ENCODE measurements at regions not wholly inside any gene's neighbourhood (a gene's known extent, or its start where the extent isn't known, plus 50 kb on each side); places are given as distances from the start of the nearest gene placed in this dataset.

DNA sequence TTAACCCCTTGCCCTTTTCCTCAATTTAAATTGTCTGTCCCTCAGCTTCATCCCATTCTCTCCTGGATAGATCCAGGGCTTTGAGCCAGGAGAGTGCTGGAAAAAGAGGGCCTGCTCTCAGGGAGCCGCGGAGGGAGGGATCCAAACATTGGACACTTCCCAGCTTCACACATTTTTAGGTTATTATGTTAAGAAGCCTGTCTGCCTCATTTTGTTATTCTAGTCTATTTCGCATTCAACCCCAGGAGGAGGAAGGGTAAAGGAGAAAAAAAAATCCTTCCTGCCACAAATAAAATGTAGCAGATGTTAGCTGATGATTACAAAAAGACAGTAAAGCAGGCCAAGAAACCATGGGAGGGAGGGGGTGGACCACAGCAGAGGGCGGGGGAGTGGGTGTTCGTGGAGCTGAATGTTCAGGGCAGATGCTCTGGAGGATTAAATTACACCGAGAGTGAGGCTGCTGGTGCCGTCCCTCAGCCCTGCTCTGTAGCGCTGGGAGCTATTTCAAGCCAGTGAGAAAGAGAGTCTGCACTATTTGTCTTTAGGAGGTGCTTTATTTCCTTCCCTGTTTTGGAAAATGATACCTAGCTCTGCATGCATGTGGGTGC is 60.6 kb upstream of the ZFR start:
- no peaks in the 10 kb centered on the region for H3K9me2 ChIP-seq (ENCODE audit: low read depth, low read length)
- no peak overlapping the region for H3K9ac ChIP-seq (ENCODE audit: low read length)
- no peaks in the 10 kb centered on the region for H3K36me3 ChIP-seq (ENCODE audit: insufficient read depth, low read length)
- H4K20me1 ChIP-seq (ENCODE audit: insufficient read depth, low read length), result no peaks in the 10 kb centered on the region
- no peak for TF ChIP-seq EZH2 (IDR thresholded peaks at IDR 0.05; ENCODE audit: borderline replicate concordance, low read length)
- TF ChIP-seq, protein P1, sequence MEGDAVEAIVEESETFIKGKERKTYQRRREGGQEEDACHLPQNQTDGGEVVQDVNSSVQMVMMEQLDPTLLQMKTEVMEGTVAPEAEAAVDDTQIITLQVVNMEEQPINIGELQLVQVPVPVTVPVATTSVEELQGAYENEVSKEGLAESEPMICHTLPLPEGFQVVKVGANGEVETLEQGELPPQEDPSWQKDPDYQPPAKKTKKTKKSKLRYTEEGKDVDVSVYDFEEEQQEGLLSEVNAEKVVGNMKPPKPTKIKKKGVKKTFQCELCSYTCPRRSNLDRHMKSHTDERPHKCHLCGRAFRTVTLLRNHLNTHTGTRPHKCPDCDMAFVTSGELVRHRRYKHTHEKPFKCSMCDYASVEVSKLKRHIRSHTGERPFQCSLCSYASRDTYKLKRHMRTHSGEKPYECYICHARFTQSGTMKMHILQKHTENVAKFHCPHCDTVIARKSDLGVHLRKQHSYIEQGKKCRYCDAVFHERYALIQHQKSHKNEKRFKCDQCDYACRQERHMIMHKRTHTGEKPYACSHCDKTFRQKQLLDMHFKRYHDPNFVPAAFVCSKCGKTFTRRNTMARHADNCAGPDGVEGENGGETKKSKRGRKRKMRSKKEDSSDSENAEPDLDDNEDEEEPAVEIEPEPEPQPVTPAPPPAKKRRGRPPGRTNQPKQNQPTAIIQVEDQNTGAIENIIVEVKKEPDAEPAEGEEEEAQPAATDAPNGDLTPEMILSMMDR (IDR thresholded peaks at IDR 0.05; ENCODE audit: low read length), result no peak
- H2AFZ ChIP-seq (ENCODE audit: low read length), result no peak overlapping the region
- no peak overlapping the region for H3K4me3 ChIP-seq (ENCODE audit: low read depth, low read length, poor library complexity, severe bottlenecking)
- H3K4me2 ChIP-seq (ENCODE audit: low read length), result no peak overlapping the region
- no peaks in the 10 kb centered on the region for H3F3A ChIP-seq (ENCODE audit: insufficient read depth, low read length)
- H3K9me3 ChIP-seq (ENCODE audit: low read length), result no peaks in the 10 kb centered on the region
- H3K79me2 ChIP-seq (ENCODE audit: insufficient read depth, low read length), result no peaks in the 10 kb centered on the region
- H3K27me3 ChIP-seq (ENCODE audit: insufficient read depth, low read length), result peaks cover 3% of the 10 kb centered on the region; the same call in 1 of the 2 replicates
- H3K4me1 ChIP-seq (ENCODE audit: insufficient read depth, low read length, severe bottlenecking), result no peaks in the 10 kb centered on the region
- no peak overlapping the region for H3K27ac ChIP-seq (ENCODE audit: low read depth, low read length, poor library complexity, severe bottlenecking)

GRCh38 chr5:32504329-32504988 is 59.9 kb upstream of the ZFR start:
- Histone ChIP-seq H2AFZ (ENCODE audit: low read length) (no peak overlapping the region), H3K4me2 (ENCODE audit: low read length) (no peak overlapping the region), H3K79me2 (ENCODE audit: insufficient read depth, low read length) (no peaks in the 10 kb centered on the region), H3K27ac (ENCODE audit: low read depth, low read length, poor library complexity, severe bottlenecking) (no peak overlapping the region), H3K9ac (ENCODE audit: low read length) (no peak overlapping the region), H3K4me1 (ENCODE audit: insufficient read depth, low read length, severe bottlenecking) (no peaks in the 10 kb centered on the region), H3K27me3 (ENCODE audit: insufficient read depth, low read length) (peaks cover 3% of the 10 kb centered on the region; the same call in 1 of the 2 replicates), H4K20me1 (ENCODE audit: insufficient read depth, low read length) (no peaks in the 10 kb centered on the region), H3K4me3 (ENCODE audit: low read depth, low read length, poor library complexity, severe bottlenecking) (no peak overlapping the region), H3K36me3 (ENCODE audit: insufficient read depth, low read length) (no peaks in the 10 kb centered on the region), H3F3A (ENCODE audit: insufficient read depth, low read length) (no peaks in the 10 kb centered on the region), H3K9me2 (ENCODE audit: low read depth, low read length) (no peaks in the 10 kb centered on the region), H3K9me3 (ENCODE audit: low read length) (no peaks in the 10 kb centered on the region)
- TF ChIP-seq, protein P1 (IDR thresholded peaks at IDR 0.05; ENCODE audit: low read length), result no peak
- TF ChIP-seq EZH2 (IDR thresholded peaks at IDR 0.05; ENCODE audit: borderline replicate concordance, low read length), result no peak

GRCh38 chr5:32503261-32503660 is 58.7 kb upstream of the ZFR start:
- no peak for TF ChIP-seq EZH2 (IDR thresholded peaks at IDR 0.05; ENCODE audit: borderline replicate concordance, low read length)
- TF ChIP-seq, protein P1 (IDR thresholded peaks at IDR 0.05; ENCODE audit: low read length), result no peak
- Histone ChIP-seq H3K4me2 (ENCODE audit: low read length) (no peak overlapping the region), H2AFZ (ENCODE audit: low read length) (no peak overlapping the region), H3K9ac (ENCODE audit: low read length) (no peak overlapping the region), H3K9me3 (ENCODE audit: low read length) (no peaks in the 10 kb centered on the region), H3K36me3 (ENCODE audit: insufficient read depth, low read length) (no peaks in the 10 kb centered on the region), H3K4me3 (ENCODE audit: low read depth, low read length, poor library complexity, severe bottlenecking) (no peak overlapping the region), H3F3A (ENCODE audit: insufficient read depth, low read length) (no peaks in the 10 kb centered on the region), H3K27me3 (ENCODE audit: insufficient read depth, low read length) (peaks cover 3% of the 10 kb centered on the region; the same call in 1 of the 2 replicates), H3K27ac (ENCODE audit: low read depth, low read length, poor library complexity, severe bottlenecking) (no peak overlapping the region), H4K20me1 (ENCODE audit: insufficient read depth, low read length) (no peaks in the 10 kb centered on the region), H3K79me2 (ENCODE audit: insufficient read depth, low read length) (no peaks in the 10 kb centered on the region), H3K4me1 (ENCODE audit: insufficient read depth, low read length, severe bottlenecking) (no peaks in the 10 kb centered on the region), H3K9me2 (ENCODE audit: low read depth, low read length) (no peaks in the 10 kb centered on the region)

Data from OCI-LY1 (cell line).